ENCODE measurements at regions not wholly inside any gene's neighbourhood (a gene's known extent, or its start where the extent isn't known, plus 50 kb on each side); places are given as distances from the start of the nearest gene placed in this dataset.

- H3K9me3 Mint-ChIP-seq (ENCODE audit: low read depth): no peaks in the 10 kb centered on the region
- H3K36me3 Mint-ChIP-seq (ENCODE audit: insufficient read depth): no peaks in the 10 kb centered on the region
- no peak overlapping the region for H3K27ac Mint-ChIP-seq
- no peak overlapping the region for H3K4me3 Mint-ChIP-seq (ENCODE audit: low read depth)
- no peaks in the 10 kb centered on the region for H3K27me3 Mint-ChIP-seq
- no peak for DNase-seq (ENCODE audit: low spot score, unreplicated experiment)
- TF ChIP-seq CTCF (IDR thresholded peaks at IDR 0.05; ENCODE audit: unreplicated experiment): no peak
- H3K4me1 Mint-ChIP-seq (ENCODE audit: low read depth): peaks cover 9% of the 10 kb centered on the region
Observed at GRCh38 chr2:123051136-123051535, 974.0 kb upstream of the CNTNAP5 start.

GRCh38 chr2:123061534-123061933 is 963.6 kb upstream of the CNTNAP5 start:
- Mint-ChIP-seq H3K9me3 (ENCODE audit: low read depth) (peaks cover 4% of the 10 kb centered on the region), H3K4me1 (ENCODE audit: low read depth) (peaks cover 14% of the 10 kb centered on the region), H3K36me3 (ENCODE audit: insufficient read depth) (no peaks in the 10 kb centered on the region), H3K4me3 (ENCODE audit: low read depth) (no peak overlapping the region), H3K27me3 (no peaks in the 10 kb centered on the region), H3K27ac (no peak overlapping the region)
- no peak for DNase-seq (ENCODE audit: low spot score, unreplicated experiment)
- no peak for TF ChIP-seq CTCF (IDR thresholded peaks at IDR 0.05; ENCODE audit: unreplicated experiment)

GRCh38 chr2:123073371-123073770 is 951.7 kb upstream of the CNTNAP5 start:
- Mint-ChIP-seq H3K27ac (no peak overlapping the region), H3K36me3 (ENCODE audit: insufficient read depth) (no peaks in the 10 kb centered on the region), H3K9me3 (ENCODE audit: low read depth) (no peaks in the 10 kb centered on the region), H3K27me3 (no peaks in the 10 kb centered on the region), H3K4me1 (ENCODE audit: low read depth) (peaks cover 5% of the 10 kb centered on the region), H3K4me3 (ENCODE audit: low read depth) (no peak overlapping the region)
- DNase-seq (ENCODE audit: low spot score, unreplicated experiment): no peak
- TF ChIP-seq CTCF (IDR thresholded peaks at IDR 0.05; ENCODE audit: unreplicated experiment): no peak

- no peaks in the 10 kb centered on the region for H3K36me3 Mint-ChIP-seq (ENCODE audit: insufficient read depth)
- DNase-seq (ENCODE audit: low spot score, unreplicated experiment): no peak
- TF ChIP-seq CTCF (IDR thresholded peaks at IDR 0.05; ENCODE audit: unreplicated experiment): no peak
- no peaks in the 10 kb centered on the region for H3K27me3 Mint-ChIP-seq
- H3K9me3 Mint-ChIP-seq (ENCODE audit: low read depth): no peaks in the 10 kb centered on the region
- no peak overlapping the region for H3K27ac Mint-ChIP-seq
- H3K4me3 Mint-ChIP-seq (ENCODE audit: low read depth): no peak overlapping the region
- peaks cover 5% of the 10 kb centered on the region for H3K4me1 Mint-ChIP-seq (ENCODE audit: low read depth)
Observed at GRCh38 chr2:123073956-123074355, 951.1 kb upstream of the CNTNAP5 start.

- TF ChIP-seq CTCF (IDR thresholded peaks at IDR 0.05; ENCODE audit: unreplicated experiment): no peak
- no peak overlapping the region for H3K4me3 Mint-ChIP-seq (ENCODE audit: low read depth)
Observed at GRCh38 chr2:123077101-123077500, 948.0 kb upstream of the CNTNAP5 start.

More at GRCh38 chr2:123077101-123077500, 948.0 kb upstream of the CNTNAP5 start:
- no peaks in the 10 kb centered on the region for H3K36me3 Mint-ChIP-seq (ENCODE audit: insufficient read depth)
- DNase-seq (ENCODE audit: low spot score, unreplicated experiment): no peak
- H3K27ac Mint-ChIP-seq: no peak overlapping the region
- H3K4me1 Mint-ChIP-seq (ENCODE audit: low read depth): peaks cover 5% of the 10 kb centered on the region
- H3K9me3 Mint-ChIP-seq (ENCODE audit: low read depth): peaks cover 7% of the 10 kb centered on the region
- no peaks in the 10 kb centered on the region for H3K27me3 Mint-ChIP-seq
